SK-N-SH (cell line): ENCODE measurements at regions not wholly inside any gene's neighbourhood (a gene's known extent, or its start where the extent isn't known, plus 50 kb on each side); places are given as distances from the start of the nearest gene placed in this dataset.

Source experiments
- CTCF ChIA-PET: fragments of 300-600, 350-600 bp; formaldehyde crosslinking; extraction: SDS; loops from one replicate; lab custom pipeline; 2021; lab: Yijun Ruan, JAX
- POLR2A ChIA-PET: fragments of 350-600 bp; sonication (Branson Sonifier 250); formaldehyde crosslinking; extraction: SDS; loops from one replicate; lab custom pipeline; 2020; ENCODE audit warnings: antibody characterized with exemption, inconsistent platforms; lab: Yijun Ruan, JAX
- DNase-seq: peaks from one replicate; pipeline ENCODE4 v3.0.0; 2012
- H2AFZ ChIP-seq: fragments of 200-600 bp; sonication (generic); 2 replicates; pipeline ENCODE4 v1.8.1; 2016; ENCODE audit warnings: antibody characterized with exemption, mild to moderate bottlenecking, low read depth
- H3F3A ChIP-seq: fragments of 200-600 bp; sonication (generic); replicated peaks from 2 replicates; pipeline ENCODE3; 2016; ENCODE audit warnings: antibody characterized with exemption, mild to moderate bottlenecking; ENCODE audit not compliant: insufficient read depth
- H3K27ac ChIP-seq, 2 experiments: fragments of 200-500 bp in 1 of 2; fragments of 200-600 bp in 1 of 2; sonication (Bioruptor generic) in 1 of 2; sonication (generic), shearing (Covaris generic) in 1 of 2; 2 replicates each; pipeline versions ENCODE4 v1.5.1 to v1.6.1; 2014 to 2016; ENCODE audit warnings: low read depth in 2 of 2, inconsistent platforms in 1 of 2, low read length in 1 of 2, mild to moderate bottlenecking in 1 of 2, mixed read lengths in 1 of 2
- H3K27me3 ChIP-seq: fragments of 200-600 bp; sonication (generic), shearing (Covaris generic); 2 replicates; pipeline ENCODE4 v1.6.1; 2016; ENCODE audit warnings: mixed run types; ENCODE audit not compliant: insufficient read depth
- H3K36me3 ChIP-seq, 2 experiments: fragments of 200-500 bp in 1 of 2; fragments of 200-600 bp in 1 of 2; sonication (Bioruptor generic) in 1 of 2; sonication (generic) in 1 of 2; replicated peaks in 1 of 2; 2 replicates each; pipeline versions ENCODE3 to v1.5.1; 2014 to 2016; ENCODE audit warnings: low read length in 1 of 2, mild to moderate bottlenecking in 1 of 2; ENCODE audit not compliant: insufficient read depth in 2 of 2, control insufficient read depth in 1 of 2
- H3K4me1 ChIP-seq, 2 experiments: fragments of 200-500 bp in 1 of 2; fragments of 200-600 bp in 1 of 2; sonication (Bioruptor generic) in 1 of 2; sonication (generic), shearing (Covaris generic) in 1 of 2; 2 replicates each; pipeline versions ENCODE4 v1.5.1 to v1.6.1; 2014 to 2016; ENCODE audit warnings: low read depth in 1 of 2, low read length in 1 of 2, mixed run types in 1 of 2; ENCODE audit not compliant: insufficient read depth in 2 of 2, control insufficient read depth in 1 of 2
- H3K4me2 ChIP-seq: fragments of 200-600 bp; sonication (generic), shearing (Covaris generic); 2 replicates; pipeline ENCODE4 v1.6.1; 2017; ENCODE audit warnings: mixed run types
- H3K4me3 ChIP-seq, 2 experiments: fragments of 200-500 bp in 1 of 2; fragments of 200-600 bp in 1 of 2; sonication (Bioruptor generic) in 1 of 2; sonication (generic), shearing (Covaris generic) in 1 of 2; 2 replicates each; pipeline versions ENCODE4 v1.5.1 to v1.8.1; 2014 to 2016; ENCODE audit warnings: low read depth in 2 of 2, inconsistent platforms in 1 of 2, low read length in 1 of 2, mild to moderate bottlenecking in 1 of 2, mixed read lengths in 1 of 2, moderate library complexity in 1 of 2
- H3K79me2 ChIP-seq: fragments of 200-600 bp; sonication (generic); 2 replicates; pipeline ENCODE4 v1.8.1; 2017; ENCODE audit warnings: mild to moderate bottlenecking; ENCODE audit not compliant: insufficient read depth
- H3K9ac ChIP-seq: fragments of 200-600 bp; sonication (generic); 2 replicates; pipeline ENCODE4 v1.6.1; 2017; ENCODE audit warnings: mixed run types
- H3K9me2 ChIP-seq: fragments of 200-600 bp; sonication (generic); 2 replicates; pipeline ENCODE4 v1.6.1; 2017; ENCODE audit warnings: mixed run types
- H3K9me3 ChIP-seq: fragments of 200-600 bp; sonication (generic); 2 replicates; pipeline ENCODE4 v1.6.1; 2017; ENCODE audit warnings: mixed run types, mild to moderate bottlenecking, moderate library complexity
- H4K20me1 ChIP-seq: fragments of 200-600 bp; sonication (generic); 2 replicates; pipeline ENCODE4 v1.6.1; 2017; ENCODE audit warnings: mild to moderate bottlenecking, mixed run types; ENCODE audit not compliant: insufficient read depth
- CHD2 ChIP-seq: fragments of 150-350 bp; IDR thresholded peaks from 2 replicates; pipeline ENCODE4 v1.6.1; 2018; ENCODE audit warnings: low read length; ENCODE audit not compliant: partially characterized antibody
- EP300 ChIP-seq, 2 experiments: IDR thresholded peaks; 2 replicates each; pipeline versions ENCODE4 v1.4.0 to v1.6.1; 2012; ENCODE audit warnings: borderline replicate concordance in 1 of 2, low read depth in 1 of 2, low read length in 1 of 2
- EZH2phosphoT487 ChIP-seq: fragments of 200-600 bp; sonication (generic); IDR thresholded peaks from 2 replicates; pipeline ENCODE4 v1.6.1; 2017; ENCODE audit warnings: low read depth, mixed run types, mild to moderate bottlenecking, antibody characterized with exemption, moderate library complexity, borderline replicate concordance
- FOSL2 ChIP-seq: IDR thresholded peaks from 2 replicates; pipeline ENCODE4 v1.4.0; 2012; ENCODE audit warnings: low read depth, mild to moderate bottlenecking, moderate library complexity, borderline replicate concordance
- FOXJ3 ChIP-seq: sonication (generic); formaldehyde crosslinking; IDR thresholded peaks from 2 replicates; pipeline ENCODE4 v1.5.1; 2020; ENCODE audit warnings: mild to moderate bottlenecking, missing genetic modification reagents
- FOXM1 ChIP-seq: IDR thresholded peaks from 2 replicates; pipeline ENCODE4 v1.4.0; 2012; ENCODE audit warnings: low read depth, mild to moderate bottlenecking
- GABPA ChIP-seq: IDR thresholded peaks from 2 replicates; pipeline ENCODE4 v1.4.0; 2012; ENCODE audit warnings: low read depth, mild to moderate bottlenecking
- GATA2 ChIP-seq: sonication (generic); formaldehyde crosslinking; IDR thresholded peaks from 2 replicates; pipeline ENCODE4 v1.5.0; 2020; ENCODE audit warnings: mild to moderate bottlenecking, missing genetic modification reagents
- IRF3 ChIP-seq: fragments of 150-350 bp; IDR thresholded peaks from 2 replicates; pipeline ENCODE4 v1.6.1; 2016; ENCODE audit warnings: mild to moderate bottlenecking, low read depth, low read length
- JUND ChIP-seq: IDR thresholded peaks from 2 replicates; pipeline ENCODE4 v1.4.0; 2012
- MEF2A ChIP-seq: IDR thresholded peaks from 2 replicates; pipeline ENCODE4 v1.4.0; 2012; ENCODE audit warnings: low read depth, borderline replicate concordance
- NRF1 ChIP-seq: IDR thresholded peaks from 2 replicates; pipeline ENCODE4 v1.6.1; 2012; ENCODE audit warnings: low read depth, mild to moderate bottlenecking, low read length
- POLR2AphosphoS5 ChIP-seq: IDR thresholded peaks from 2 replicates; pipeline ENCODE4 v1.6.1; 2012; ENCODE audit warnings: low read depth, low read length
- RCOR1 ChIP-seq: fragments of 150-350 bp; IDR thresholded peaks from 2 replicates; pipeline ENCODE4 v1.6.1; 2017; ENCODE audit warnings: antibody characterized with exemption, low read length
- REST ChIP-seq: IDR thresholded peaks from 2 replicates; pipeline ENCODE4 v1.6.1; 2012; ENCODE audit warnings: mild to moderate bottlenecking, low read depth, low read length, moderate library complexity
- RFX5 ChIP-seq: IDR thresholded peaks from 2 replicates; pipeline ENCODE4 v1.6.1; 2012; ENCODE audit warnings: mild to moderate bottlenecking, improper control_type of control experiment, low read length
- SMC3 ChIP-seq: IDR thresholded peaks from 2 replicates; pipeline ENCODE4 v1.6.1; 2012; ENCODE audit warnings: low read depth, low read length, improper control_type of control experiment
- USF2 ChIP-seq: fragments of 150-350 bp; IDR thresholded peaks from 2 replicates; pipeline ENCODE4 v1.6.1; 2017; ENCODE audit warnings: antibody characterized with exemption, low read length, low read depth, borderline replicate concordance
- WGBS: methylation state at CpG from one replicate; pipeline ENCODE4 v1.1.6; 2017; ENCODE audit warnings: low lambda C conversion rate; 5-methylcytosine and 5-hydroxymethylcytosine counted together

DNA sequence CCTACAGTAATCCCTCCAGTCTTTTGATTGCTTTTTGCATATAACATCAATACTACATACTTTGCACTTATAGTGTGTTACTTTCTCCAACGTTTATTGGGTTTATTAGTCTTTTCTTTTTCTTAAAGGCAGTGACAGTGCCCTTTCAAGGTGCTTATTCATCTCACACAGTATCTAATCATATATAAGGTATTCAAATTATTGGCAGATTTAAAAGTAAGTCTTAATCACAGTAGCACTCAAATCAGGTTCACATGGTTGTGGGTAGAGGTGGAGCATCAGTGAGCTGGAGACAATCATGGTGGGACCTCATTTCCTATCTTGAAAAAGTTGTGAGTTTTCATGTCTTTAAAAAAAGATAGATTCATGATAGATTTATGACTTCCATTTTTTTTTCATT, 706.2 kb downstream of the GALC start:
- Histone ChIP-seq H3F3A (no peaks in the 10 kb centered on the region), H3K27ac (no peak overlapping the region), H3K9ac (no peak overlapping the region), H3K9me2 (no peaks in the 10 kb centered on the region), H4K20me1 (no peaks in the 10 kb centered on the region), H3K36me3 (no peaks in the 10 kb centered on the region), H3K9me3 (0 out of 2 replicates have a peak, but pooled peaks cover 2% of the 10 kb centered on the region), H3K4me2 (no peak overlapping the region), H3K4me1 (no peaks in the 10 kb centered on the region), H3K27me3 (no peaks in the 10 kb centered on the region), H2AFZ (no peak overlapping the region), H3K4me3 (no peak overlapping the region), H3K79me2 (no peaks in the 10 kb centered on the region)
- POLR2A ChIA-PET, result no interaction called here
- CTCF ChIA-PET, result no interaction called here
- WGBS, result 0% methylated on average over 1 of the region's 1 CpG
- DNase-seq, result no peak
- TF ChIP-seq GATA2 (no peak), MEF2A (no peak), GABPA (no peak), SMC3 (no peak), POLR2AphosphoS5 (no peak), FOXM1 (no peak), CHD2 (no peak), NRF1 (no peak), EP300 (IDR thresholded peaks at IDR 0.05; ENCODE audit: borderline replicate concordance in 1 of 2, low read depth in 1 of 2, low read length in 1 of 2) (no peak), USF2 (no peak), RFX5 (no peak), RCOR1 (no peak), EZH2phosphoT487 (no peak), IRF3 (no peak), REST (no peak), JUND (no peak), FOXJ3 (CRISPR knock-in tag) (no peak), FOSL2 (no peak)
